ENCODE measurements at regions not wholly inside any gene's neighbourhood (a gene's known extent, or its start where the extent isn't known, plus 50 kb on each side); places are given as distances from the start of the nearest gene placed in this dataset.
"Not testable (repeated sequence)": the region's sequence is repeated elsewhere in the genome, so short reads cannot be mapped to it uniquely, and the experiment has no call there.

- H3K27ac Mint-ChIP-seq; H3K4me1 Mint-ChIP-seq (ENCODE audit: low read depth); H3K4me3 Mint-ChIP-seq (ENCODE audit: low read depth); DNase-seq (ENCODE audit: low spot score, unreplicated experiment); H3K27me3 Mint-ChIP-seq; H3K36me3 Mint-ChIP-seq (ENCODE audit: insufficient read depth): not testable (repeated sequence)
- peaks cover 18% of the 10 kb centered on the region for H3K9me3 Mint-ChIP-seq (ENCODE audit: low read depth)
These were observed 83.0 kb downstream of the POTEC start for GRCh38 chr18:14460364-14460763.

GRCh38 chr18:14459826-14460225, 83.6 kb downstream of the POTEC start:
- not testable (repeated sequence) for H3K27me3 Mint-ChIP-seq; DNase-seq (ENCODE audit: low spot score, unreplicated experiment); H3K27ac Mint-ChIP-seq; H3K4me3 Mint-ChIP-seq (ENCODE audit: low read depth); H3K36me3 Mint-ChIP-seq (ENCODE audit: insufficient read depth); H3K4me1 Mint-ChIP-seq (ENCODE audit: low read depth)
- H3K9me3 Mint-ChIP-seq (ENCODE audit: low read depth), result peaks cover 18% of the 10 kb centered on the region

GRCh38 chr18:14458009-14458945, 85.1 kb downstream of the POTEC start:
- H3K4me3 Mint-ChIP-seq (ENCODE audit: low read depth); H3K27ac Mint-ChIP-seq; DNase-seq (ENCODE audit: low spot score, unreplicated experiment); H3K4me1 Mint-ChIP-seq (ENCODE audit: low read depth); H3K27me3 Mint-ChIP-seq; H3K36me3 Mint-ChIP-seq (ENCODE audit: insufficient read depth): not testable (repeated sequence)
- H3K9me3 Mint-ChIP-seq (ENCODE audit: low read depth), result peaks cover 14% of the 10 kb centered on the region

- not testable (repeated sequence) for DNase-seq (ENCODE audit: low spot score, unreplicated experiment)
These were observed 92.8 kb downstream of the POTEC start for GRCh38 chr18:14450637-14451009.

GRCh38 chr18:14449995-14450636, 93.3 kb downstream of the POTEC start:
- H3K4me3 Mint-ChIP-seq (ENCODE audit: low read depth); DNase-seq (ENCODE audit: low spot score, unreplicated experiment); H3K27me3 Mint-ChIP-seq; H3K4me1 Mint-ChIP-seq (ENCODE audit: low read depth); H3K36me3 Mint-ChIP-seq (ENCODE audit: insufficient read depth); H3K27ac Mint-ChIP-seq: not testable (repeated sequence)
- peaks cover 12% of the 10 kb centered on the region for H3K9me3 Mint-ChIP-seq (ENCODE audit: low read depth)

More at GRCh38 chr18:14450637-14451009, 92.8 kb downstream of the POTEC start:
- not testable (repeated sequence) for H3K4me3 Mint-ChIP-seq (ENCODE audit: low read depth); H3K4me1 Mint-ChIP-seq (ENCODE audit: low read depth); H3K27me3 Mint-ChIP-seq; H3K27ac Mint-ChIP-seq; H3K36me3 Mint-ChIP-seq (ENCODE audit: insufficient read depth)
- H3K9me3 Mint-ChIP-seq (ENCODE audit: low read depth), result peaks cover 12% of the 10 kb centered on the region

- H3K36me3 Mint-ChIP-seq (ENCODE audit: insufficient read depth); H3K4me1 Mint-ChIP-seq (ENCODE audit: low read depth); H3K4me3 Mint-ChIP-seq (ENCODE audit: low read depth); DNase-seq (ENCODE audit: low spot score, unreplicated experiment); H3K9me3 Mint-ChIP-seq (ENCODE audit: low read depth); H3K27ac Mint-ChIP-seq; H3K27me3 Mint-ChIP-seq: not testable (repeated sequence)
These were observed 94.3 kb downstream of the POTEC start for GRCh38 chr18:14449062-14449461.

DNA sequence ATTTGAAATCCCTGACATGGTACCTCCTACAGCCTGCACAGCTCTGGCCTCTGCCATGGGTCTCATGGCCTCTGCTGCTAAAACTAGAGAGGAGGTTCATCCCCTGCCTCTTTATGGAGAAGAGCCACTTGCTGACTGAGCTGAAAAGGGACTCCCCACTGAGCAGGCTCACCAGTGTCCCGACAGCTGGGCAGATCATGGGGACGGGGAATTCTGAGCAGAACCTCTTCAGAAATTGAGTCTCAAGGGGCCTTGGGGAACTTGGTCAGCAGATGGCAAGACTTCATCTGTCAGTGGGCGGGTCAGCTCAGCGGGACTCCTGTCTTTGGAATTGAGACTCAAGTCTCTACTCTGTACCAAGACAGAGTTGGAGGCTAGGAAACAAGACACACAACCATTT, 95.7 kb downstream of the POTEC start:
- not testable (repeated sequence) for H3K27me3 Mint-ChIP-seq; H3K36me3 Mint-ChIP-seq (ENCODE audit: insufficient read depth); H3K9me3 Mint-ChIP-seq (ENCODE audit: low read depth)

DNA sequence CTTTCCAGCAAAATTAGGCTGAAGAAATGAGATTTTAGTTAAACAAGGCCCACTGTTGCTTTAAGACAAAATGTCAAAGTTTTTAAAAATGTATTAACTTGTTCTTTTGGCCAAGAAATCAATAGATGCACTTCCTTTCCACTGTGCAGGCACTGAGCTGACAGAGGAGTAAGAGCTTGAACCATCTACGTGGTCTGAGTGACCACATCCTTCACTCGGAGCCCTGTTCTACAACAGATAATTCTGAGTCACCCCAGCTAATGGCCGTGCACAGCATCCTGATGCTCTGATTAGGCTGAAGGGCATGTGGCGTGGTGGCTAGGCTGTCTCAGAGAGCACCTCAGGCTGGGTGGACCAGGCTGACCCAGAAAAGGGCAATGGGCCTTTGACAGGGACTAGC, 107.9 kb downstream of the POTEC start:
- not testable (repeated sequence) for H3K36me3 Mint-ChIP-seq (ENCODE audit: insufficient read depth); DNase-seq (ENCODE audit: low spot score, unreplicated experiment); H3K4me3 Mint-ChIP-seq (ENCODE audit: low read depth); H3K27me3 Mint-ChIP-seq; H3K4me1 Mint-ChIP-seq (ENCODE audit: low read depth); H3K27ac Mint-ChIP-seq
- peaks cover 19% of the 10 kb centered on the region for H3K9me3 Mint-ChIP-seq (ENCODE audit: low read depth)

More for the DNA sequence above, 95.7 kb downstream of the POTEC start:
- not testable (repeated sequence) for H3K4me3 Mint-ChIP-seq (ENCODE audit: low read depth); H3K27ac Mint-ChIP-seq; DNase-seq (ENCODE audit: low spot score, unreplicated experiment); H3K4me1 Mint-ChIP-seq (ENCODE audit: low read depth)

DNA sequence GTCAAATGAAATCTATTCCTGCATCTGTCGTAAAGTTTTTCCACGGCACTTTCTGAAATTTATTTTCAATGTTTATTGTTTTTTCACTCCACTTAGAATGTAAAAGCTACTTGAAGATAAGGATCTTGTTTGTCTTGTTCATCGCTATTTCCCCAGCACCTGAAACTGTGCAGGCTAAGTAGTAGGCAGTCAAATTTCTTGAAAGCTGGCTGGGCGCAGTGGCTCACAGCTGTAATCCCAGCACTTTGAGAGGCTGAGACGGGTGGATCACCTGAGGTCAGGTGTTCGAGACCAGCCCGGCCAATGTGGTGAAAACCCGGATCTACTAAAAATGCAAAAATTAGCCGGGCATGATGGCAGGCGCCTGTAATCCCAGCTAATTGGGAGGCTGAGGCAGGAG, 111.0 kb downstream of the POTEC start:
- H3K27me3 Mint-ChIP-seq; DNase-seq (ENCODE audit: low spot score, unreplicated experiment); H3K4me3 Mint-ChIP-seq (ENCODE audit: low read depth); H3K36me3 Mint-ChIP-seq (ENCODE audit: insufficient read depth); H3K27ac Mint-ChIP-seq; H3K4me1 Mint-ChIP-seq (ENCODE audit: low read depth): not testable (repeated sequence)
- peaks cover 27% of the 10 kb centered on the region for H3K9me3 Mint-ChIP-seq (ENCODE audit: low read depth)

- H3K36me3 Mint-ChIP-seq (ENCODE audit: insufficient read depth); H3K27ac Mint-ChIP-seq; H3K4me3 Mint-ChIP-seq (ENCODE audit: low read depth): not testable (repeated sequence)
These were observed 112.3 kb downstream of the POTEC start for GRCh38 chr18:14431031-14431521.

GRCh38 chr18:14415806-14416205, 127.6 kb downstream of the POTEC start:
- not testable (repeated sequence) for H3K36me3 Mint-ChIP-seq (ENCODE audit: insufficient read depth); H3K27me3 Mint-ChIP-seq; DNase-seq (ENCODE audit: low spot score, unreplicated experiment); H3K4me3 Mint-ChIP-seq (ENCODE audit: low read depth); H3K4me1 Mint-ChIP-seq (ENCODE audit: low read depth); H3K27ac Mint-ChIP-seq
- H3K9me3 Mint-ChIP-seq (ENCODE audit: low read depth), result peaks cover 15% of the 10 kb centered on the region

More at GRCh38 chr18:14431031-14431521, 112.3 kb downstream of the POTEC start:
- not testable (repeated sequence) for H3K27me3 Mint-ChIP-seq; H3K4me1 Mint-ChIP-seq (ENCODE audit: low read depth); DNase-seq (ENCODE audit: low spot score, unreplicated experiment)
- peaks cover 29% of the 10 kb centered on the region for H3K9me3 Mint-ChIP-seq (ENCODE audit: low read depth)

DNA sequence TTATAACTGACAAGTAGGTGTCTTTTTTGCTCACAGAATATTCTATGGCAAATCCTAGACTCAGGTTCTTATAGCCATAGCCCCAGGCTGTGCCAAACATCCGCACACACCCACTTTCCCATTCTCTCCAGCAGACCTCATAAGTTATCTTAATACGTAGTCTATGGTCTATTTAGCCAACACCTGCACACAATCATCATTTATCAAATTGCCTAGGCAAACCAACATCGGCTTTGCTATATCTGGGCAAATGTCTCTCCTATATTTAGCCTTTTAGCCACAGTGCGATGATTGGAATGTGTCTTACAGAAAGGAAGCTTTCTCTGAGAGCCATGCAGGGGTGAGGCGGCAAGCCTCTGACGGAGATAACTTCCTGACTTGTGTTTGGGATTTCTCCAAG, 128.0 kb downstream of the POTEC start:
- H3K9me3 Mint-ChIP-seq (ENCODE audit: low read depth), result peaks cover 15% of the 10 kb centered on the region
- not testable (repeated sequence) for H3K4me3 Mint-ChIP-seq (ENCODE audit: low read depth); H3K27ac Mint-ChIP-seq; H3K4me1 Mint-ChIP-seq (ENCODE audit: low read depth); DNase-seq (ENCODE audit: low spot score, unreplicated experiment); H3K27me3 Mint-ChIP-seq; H3K36me3 Mint-ChIP-seq (ENCODE audit: insufficient read depth)

- H3K9me3 Mint-ChIP-seq (ENCODE audit: low read depth), result peaks cover 27% of the 10 kb centered on the region
- H3K4me3 Mint-ChIP-seq (ENCODE audit: low read depth); H3K27ac Mint-ChIP-seq; DNase-seq (ENCODE audit: low spot score, unreplicated experiment); H3K36me3 Mint-ChIP-seq (ENCODE audit: insufficient read depth); H3K27me3 Mint-ChIP-seq; H3K4me1 Mint-ChIP-seq (ENCODE audit: low read depth): not testable (repeated sequence)
These were observed 147.9 kb downstream of the POTEC start for GRCh38 chr18:14395533-14395932.
